ENCODE measurements at regions not wholly inside any gene's neighbourhood (a gene's known extent, or its start where the extent isn't known, plus 50 kb on each side); places are given as distances from the start of the nearest gene placed in this dataset.
"Not testable (repeated sequence)": the region's sequence is repeated elsewhere in the genome, so short reads cannot be mapped to it uniquely, and the experiment has no call there.

DNA sequence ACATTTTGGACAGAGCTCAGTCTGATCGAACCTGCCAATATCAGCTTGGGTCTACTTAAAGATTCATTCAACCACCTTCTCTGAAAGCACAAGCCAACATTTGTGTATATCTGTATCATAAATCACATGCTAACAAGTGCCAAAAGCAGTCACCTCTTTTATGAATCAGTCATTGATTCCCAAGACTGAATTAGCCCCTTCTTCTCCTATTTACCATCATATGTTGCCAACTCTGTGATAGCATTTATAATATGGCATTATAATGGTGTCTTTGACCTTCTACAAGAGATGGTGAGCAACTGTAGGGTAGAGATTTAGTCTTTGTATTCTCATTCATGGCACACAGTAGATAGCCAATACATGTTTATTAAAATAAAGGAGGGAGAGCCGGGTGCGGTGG, 61.4 kb downstream of the DDX53 start:
- H3K27ac ChIP-seq, result no peak overlapping the region
- no peak for DNase-seq (ENCODE audit: low read depth, low spot score)

DNA sequence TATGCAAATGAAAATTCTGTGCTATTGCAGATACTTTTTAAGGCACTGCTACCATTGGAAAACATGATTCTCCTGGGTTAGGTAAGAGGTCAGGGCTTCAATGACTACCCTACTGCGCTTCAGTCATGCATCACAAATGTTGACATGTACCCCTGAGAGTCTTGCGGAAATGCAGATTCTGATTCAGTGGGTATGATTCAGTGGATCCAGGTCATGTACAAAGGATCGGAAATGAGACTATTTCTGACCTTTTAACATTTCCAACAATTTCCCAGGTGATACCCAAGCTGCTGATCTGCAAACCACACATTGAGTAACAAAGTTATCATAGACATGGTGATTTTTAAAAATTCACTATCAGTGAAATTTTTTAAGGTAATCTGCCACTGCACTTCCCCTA, 62.6 kb downstream of the DDX53 start:
- H3K27ac ChIP-seq, result no peak overlapping the region
- DNase-seq (ENCODE audit: low read depth, low spot score), result no peak

GRCh38 chrX:23066588-23067281, 67.0 kb downstream of the DDX53 start:
- DNase-seq (ENCODE audit: low read depth, low spot score), result no peak
- no peak overlapping the region for H3K27ac ChIP-seq

DNA sequence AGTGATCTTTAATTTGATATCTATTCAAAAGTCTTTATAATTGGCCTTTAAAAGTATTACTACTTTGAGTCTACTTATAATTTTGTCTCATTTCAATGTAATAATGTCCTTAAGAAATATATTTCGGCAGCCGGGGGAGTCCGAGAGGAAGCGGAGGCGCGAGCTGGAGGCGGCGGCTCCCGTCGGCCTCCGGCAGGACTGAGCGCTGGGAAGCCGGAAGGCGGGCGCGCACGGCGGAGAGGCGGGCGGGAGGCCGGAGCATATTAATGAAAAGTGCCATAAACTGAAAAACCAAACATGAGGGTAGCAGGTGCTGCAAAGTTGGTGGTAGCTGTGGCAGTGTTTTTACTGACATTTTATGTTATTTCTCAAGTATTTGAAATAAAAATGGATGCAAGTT, 75.7 kb downstream of the DDX53 start:
- not testable (repeated sequence) for DNase-seq (ENCODE audit: low read depth, low spot score); H3K27ac ChIP-seq

DNA sequence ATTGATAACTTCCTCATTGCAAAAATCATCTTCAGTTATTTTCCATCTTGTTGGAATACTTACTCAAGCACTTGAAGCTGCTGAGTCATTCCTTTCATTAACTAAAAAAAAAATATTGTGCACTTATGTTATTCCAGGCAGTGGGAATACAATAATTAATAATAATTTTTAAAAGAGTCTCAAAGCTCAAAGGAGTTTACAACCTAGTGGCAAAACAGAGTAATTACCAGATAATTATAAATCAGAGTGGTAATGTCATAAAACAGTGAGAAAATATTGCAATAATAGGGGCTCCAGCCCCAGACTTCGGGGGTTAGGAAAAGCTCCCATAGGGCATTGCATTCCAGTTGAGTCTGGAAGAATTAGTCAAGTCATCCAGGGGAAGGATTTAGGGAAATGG, 79.6 kb downstream of the DDX53 start:
- H3K27ac ChIP-seq, result no peak overlapping the region
- no peak for DNase-seq (ENCODE audit: low read depth, low spot score)

- no peak overlapping the region for H3K27ac ChIP-seq
- DNase-seq (ENCODE audit: low read depth, low spot score), result no peak
Observed at GRCh38 chrX:23100826-23101225, 101.1 kb downstream of the DDX53 start.

DNA sequence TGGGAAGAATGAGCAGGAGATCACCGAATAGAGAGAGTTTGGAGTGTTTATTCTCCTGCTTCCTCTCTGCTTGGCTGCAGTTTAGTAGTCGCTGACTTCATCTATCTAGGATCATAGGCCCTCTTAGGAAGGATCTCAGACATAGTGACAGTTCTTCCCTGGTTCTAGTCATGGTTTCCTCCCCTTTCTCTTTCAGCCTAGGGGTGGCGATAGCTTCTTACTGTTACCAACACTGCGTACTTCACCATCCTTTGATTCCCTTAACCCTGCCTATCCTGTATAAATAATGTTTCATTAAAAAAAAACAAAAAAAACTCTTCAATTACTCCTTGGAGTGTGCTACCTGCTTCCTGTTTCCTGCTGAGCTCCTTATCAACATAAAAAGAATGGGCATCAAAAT, 103.8 kb downstream of the DDX53 start:
- no peak overlapping the region for H3K27ac ChIP-seq
- no peak for DNase-seq (ENCODE audit: low read depth, low spot score)

DNA sequence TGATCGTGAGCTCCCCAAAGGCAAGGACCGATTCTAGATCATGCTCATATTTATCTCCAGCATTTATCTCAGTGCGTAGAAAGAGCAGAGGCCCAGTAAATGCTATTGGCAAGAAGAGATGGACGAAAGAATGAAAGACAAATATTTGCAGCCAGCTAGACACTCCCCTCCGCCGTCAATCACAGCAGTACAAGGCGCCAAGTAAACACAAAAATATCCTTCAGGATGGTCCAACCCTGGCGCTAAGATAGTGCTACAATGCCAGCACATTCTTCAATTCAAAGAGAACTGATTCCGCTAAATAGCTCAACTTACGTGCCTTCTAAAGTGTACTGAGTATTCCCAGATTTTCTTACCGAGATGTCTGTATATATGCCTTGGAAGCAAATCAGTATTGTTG, 114.5 kb downstream of the DDX53 start:
- DNase-seq (ENCODE audit: low read depth, low spot score), result no peak
- no peak overlapping the region for H3K27ac ChIP-seq

DNA sequence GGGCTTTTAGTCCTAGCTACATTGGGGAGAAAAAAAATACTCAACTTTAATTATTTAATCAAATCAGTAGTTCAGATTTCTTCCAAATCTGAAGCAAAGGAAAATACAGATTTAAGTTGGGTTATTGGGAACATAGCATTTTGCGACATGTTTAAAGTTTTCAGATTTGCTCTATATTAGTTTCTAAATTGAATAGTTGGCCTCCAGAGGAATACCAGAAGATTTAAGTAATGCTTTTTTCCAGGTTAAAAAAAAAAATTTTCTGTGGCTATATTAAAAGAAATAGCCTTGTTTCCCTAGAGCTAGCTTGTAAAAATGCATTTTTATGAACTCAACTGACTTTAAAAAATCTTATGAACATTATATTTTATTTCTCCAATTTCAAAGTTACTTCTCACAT, 115.9 kb downstream of the DDX53 start:
- no peak overlapping the region for H3K27ac ChIP-seq
- no peak for DNase-seq (ENCODE audit: low read depth, low spot score)

GRCh38 chrX:23118163-23118562, 118.4 kb downstream of the DDX53 start:
- H3K27ac ChIP-seq, result no peak overlapping the region
- no peak for DNase-seq (ENCODE audit: low read depth, low spot score)

DNA sequence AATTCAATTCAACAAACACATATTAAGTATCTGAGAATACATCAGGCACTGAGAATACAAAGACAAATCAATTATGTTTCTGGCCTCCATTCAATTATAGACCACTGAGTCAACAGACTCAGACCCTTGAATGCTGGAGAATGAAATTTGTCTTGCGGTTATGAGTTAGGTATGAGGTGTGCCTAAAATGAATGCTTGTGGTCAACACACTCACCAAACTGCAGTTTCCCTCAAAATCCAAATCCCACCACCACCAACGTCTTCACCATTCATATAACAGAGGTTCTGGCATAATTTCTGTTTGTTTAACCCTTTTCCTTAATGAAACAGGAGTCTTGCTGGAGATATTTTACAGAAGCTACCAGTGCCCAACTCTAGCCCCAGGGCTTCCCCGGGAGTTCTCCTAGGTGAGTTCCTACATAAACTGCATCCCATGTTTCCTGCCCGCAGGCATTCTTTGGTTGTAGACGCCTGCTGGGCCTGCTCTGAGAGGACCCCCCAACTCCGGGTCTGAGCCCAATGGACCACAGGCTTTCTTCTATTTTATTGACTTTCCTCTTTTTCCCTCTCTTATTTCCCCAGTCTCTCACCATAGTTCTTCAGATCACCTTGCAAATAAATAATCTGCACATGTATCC, 119.2 kb downstream of the DDX53 start:
- DNase-seq (ENCODE audit: low read depth, low spot score), result no peak

DNA sequence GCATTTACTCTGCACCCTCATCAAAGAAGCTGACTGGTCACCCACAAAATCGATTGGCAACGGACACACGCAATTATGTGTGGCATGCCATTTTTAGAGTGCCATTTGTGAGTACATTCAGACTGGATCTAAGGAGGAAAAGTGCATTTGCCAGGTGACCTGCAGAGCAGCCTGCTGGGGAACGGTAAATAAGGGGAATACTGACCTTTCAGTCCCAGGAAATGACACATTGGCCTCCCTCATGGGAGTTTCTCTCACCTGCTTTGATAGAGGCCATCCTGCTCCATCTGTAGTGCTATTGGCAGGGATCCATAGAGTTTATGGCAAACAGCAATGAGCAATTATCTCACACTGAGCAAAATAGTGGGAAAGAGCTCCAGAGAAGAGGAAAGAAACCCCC, 127.8 kb downstream of the DDX53 start:
- DNase-seq (ENCODE audit: low read depth, low spot score), result no peak
- H3K27ac ChIP-seq, result no peak overlapping the region

More for the DNA sequence above, 119.2 kb downstream of the DDX53 start:
- no peak overlapping the region for H3K27ac ChIP-seq

DNA sequence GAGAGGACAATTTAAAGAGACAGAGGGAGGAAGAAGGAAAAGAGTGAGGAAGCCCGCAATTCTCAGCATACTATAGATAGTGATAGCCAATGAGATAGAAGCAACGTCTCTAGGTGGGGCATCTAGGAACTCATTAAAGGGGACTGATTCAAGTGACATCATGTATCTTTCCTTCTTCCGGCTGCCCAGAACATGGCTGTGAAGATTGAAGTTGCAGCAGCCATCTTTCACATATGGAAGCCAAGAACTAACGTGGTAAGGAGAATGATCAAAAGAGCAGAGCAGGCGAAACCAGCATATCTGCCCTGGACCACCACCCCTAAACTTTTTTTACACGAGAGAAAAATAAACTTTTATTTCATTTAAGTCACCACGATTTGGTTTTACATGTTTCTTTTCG, 133.8 kb downstream of the DDX53 start:
- DNase-seq (ENCODE audit: low read depth, low spot score), result no peak
- no peak overlapping the region for H3K27ac ChIP-seq

DNA sequence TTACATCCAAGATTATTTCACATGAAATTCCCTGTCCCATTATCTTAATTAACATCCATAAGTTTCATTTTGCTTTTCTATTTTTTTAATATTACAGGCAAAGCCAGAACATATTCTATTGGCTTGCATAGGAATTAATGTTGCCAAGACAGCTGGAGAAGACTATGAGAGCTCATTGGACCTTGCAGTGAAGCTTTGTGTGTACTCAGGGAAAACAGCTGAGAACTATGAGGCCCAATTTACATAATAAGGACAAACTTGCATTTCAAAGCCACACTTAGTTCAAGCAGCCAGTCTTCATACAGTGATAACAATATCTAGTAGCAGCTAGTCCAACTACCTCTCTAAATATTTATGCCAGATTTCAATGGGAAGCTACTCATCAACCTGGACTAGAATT, 134.4 kb downstream of the DDX53 start:
- DNase-seq (ENCODE audit: low read depth, low spot score), result no peak
- H3K27ac ChIP-seq, result no peak overlapping the region

DNA sequence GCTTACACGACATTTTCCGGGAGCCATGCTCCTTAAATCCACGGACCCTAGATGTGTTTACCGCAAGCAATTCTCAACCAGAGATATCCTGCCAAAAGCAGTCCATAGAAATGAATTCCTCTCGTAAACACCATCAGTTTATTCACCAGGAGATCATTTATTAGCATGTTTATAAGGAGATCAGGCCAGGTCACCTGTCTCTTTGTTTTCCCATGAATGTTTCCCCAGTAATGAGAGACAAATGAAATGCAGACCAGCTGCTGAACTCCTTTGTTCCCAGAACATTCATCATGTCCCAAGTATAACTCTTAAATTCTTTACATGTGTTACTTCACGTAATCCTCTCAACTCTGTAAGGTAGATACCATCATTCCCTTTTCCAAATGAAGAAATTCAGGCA, 137.1 kb downstream of the DDX53 start:
- no peak for DNase-seq (ENCODE audit: low read depth, low spot score)
- no peak overlapping the region for H3K27ac ChIP-seq

DNA sequence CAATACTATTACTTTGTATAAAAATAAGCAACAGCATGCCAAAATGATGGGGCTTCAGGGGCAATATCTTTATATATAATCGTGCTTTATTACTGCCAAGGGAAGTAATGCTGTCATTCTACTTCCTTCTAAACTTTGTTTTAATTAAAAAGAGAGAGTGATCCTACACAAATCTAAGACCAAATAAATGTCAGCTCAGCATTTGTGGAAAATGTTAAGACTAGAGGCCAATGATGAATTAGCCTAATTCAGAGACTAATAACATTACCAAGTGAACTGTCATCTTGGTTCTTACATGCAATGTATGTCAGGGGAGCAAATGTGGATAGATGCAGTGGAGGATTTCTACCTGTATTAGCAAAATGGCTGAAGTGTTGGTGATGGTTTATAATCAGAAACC, 166.4 kb upstream of the PTCHD1 start:
- no peak for DNase-seq (ENCODE audit: low read depth, low spot score)

GRCh38 chrX:23185951-23186350, 148.7 kb upstream of the PTCHD1 start:
- H3K27ac ChIP-seq, result no peak overlapping the region
- DNase-seq (ENCODE audit: low read depth, low spot score), result no peak

More for the DNA sequence above, 166.4 kb upstream of the PTCHD1 start:
- H3K27ac ChIP-seq, result no peak overlapping the region

DNA sequence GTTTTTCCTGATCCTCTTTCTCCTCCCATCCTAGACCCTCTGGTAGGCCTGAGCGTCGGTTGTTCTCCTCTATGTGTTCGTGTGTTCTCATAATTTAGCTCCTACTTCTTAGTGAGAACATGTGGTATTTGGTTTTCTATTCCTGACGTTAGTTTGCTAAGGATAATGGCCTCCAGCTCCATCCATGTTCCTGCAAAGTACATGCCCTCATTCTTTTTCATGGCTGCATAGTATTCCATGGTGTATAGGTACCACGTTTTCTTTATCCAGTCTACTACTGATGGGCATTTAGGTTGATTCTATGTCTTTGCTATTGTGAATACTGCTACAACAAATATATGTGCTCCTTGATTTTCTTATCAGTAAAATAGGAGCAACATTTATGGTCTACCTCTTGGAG, 146.8 kb upstream of the PTCHD1 start:
- no peak overlapping the region for H3K27ac ChIP-seq
- no peak for DNase-seq (ENCODE audit: low read depth, low spot score)

- no peak overlapping the region for H3K27ac ChIP-seq
Observed at GRCh38 chrX:23194885-23195554, 139.6 kb upstream of the PTCHD1 start.

GRCh38 chrX:23195761-23196160, 138.9 kb upstream of the PTCHD1 start:
- no peak for DNase-seq (ENCODE audit: low read depth, low spot score)
- no peak overlapping the region for H3K27ac ChIP-seq

More at GRCh38 chrX:23194885-23195554, 139.6 kb upstream of the PTCHD1 start:
- no peak for DNase-seq (ENCODE audit: low read depth, low spot score)

DNA sequence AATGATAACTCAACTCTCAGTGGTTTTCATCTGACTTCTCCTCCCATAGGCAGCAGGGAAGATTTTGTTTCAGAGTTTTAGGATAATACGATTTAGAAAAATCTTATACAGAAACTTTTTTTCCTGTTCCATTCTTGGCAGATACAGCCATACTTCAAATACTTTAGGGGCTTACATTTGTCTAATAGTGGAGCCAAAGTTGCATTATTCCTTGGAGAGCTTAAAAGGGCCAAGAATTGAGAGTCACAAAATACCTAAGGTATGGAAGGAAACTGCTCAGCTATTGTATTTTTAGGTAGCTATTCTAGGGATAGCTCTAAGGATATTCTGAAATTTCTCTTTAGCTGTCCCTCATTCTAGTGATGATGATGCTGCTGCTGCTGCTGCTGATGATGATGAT, 132.9 kb upstream of the PTCHD1 start:
- DNase-seq (ENCODE audit: low read depth, low spot score), result no peak

GRCh38 chrX:23202326-23202725, 132.3 kb upstream of the PTCHD1 start:
- no peak for DNase-seq (ENCODE audit: low read depth, low spot score)
- H3K27ac ChIP-seq, result no peak overlapping the region

More for the DNA sequence above, 132.9 kb upstream of the PTCHD1 start:
- H3K27ac ChIP-seq, result no peak overlapping the region

Data from epithelial cell of prostate (primary cell).